ENCODE measurements at regions not wholly inside any gene's neighbourhood (a gene's known extent, or its start where the extent isn't known, plus 50 kb on each side); places are given as distances from the start of the nearest gene placed in this dataset.

- no peaks in the 10 kb centered on the region for H4K20me1 ChIP-seq (ENCODE audit: control insufficient read depth, insufficient read depth)
- SMC1A ChIA-PET (ENCODE audit: uncharacterized antibody, unreplicated experiment) = no interaction called here
- no peaks in the 10 kb centered on the region for H3K4me1 ChIP-seq (ENCODE audit: control insufficient read depth, insufficient read depth, low read length)
- TF ChIP-seq NBN (IDR thresholded peaks at IDR 0.05) = no peak
- no peak for TF ChIP-seq TAF1 (IDR thresholded peaks at IDR 0.05; ENCODE audit: borderline replicate concordance, low read depth, low read length)
- DNase-seq (ENCODE audit: low read depth, low spot score) (no peak), ATAC-seq (no peak), FAIRE-seq (no peak)
- in situ Hi-C loops (cut with MboI) (no loop called here), intact Hi-C loops (cut with micrococcal nuclease; ENCODE audit: unreplicated experiment) (no loop called here)
- H3K79me2 ChIP-seq (ENCODE audit: control insufficient read depth, insufficient read depth, low read length) = no peaks in the 10 kb centered on the region
- CTCF ChIA-PET = no interaction called here
- no peak overlapping the region for H3K27ac ChIP-seq (ENCODE audit: control insufficient read depth, insufficient read depth)
- H3K4me2 ChIP-seq (ENCODE audit: control insufficient read depth, insufficient read depth) = no peak overlapping the region
- no peak overlapping the region for H3K4me3 ChIP-seq
- no peaks in the 10 kb centered on the region for H3K36me3 ChIP-seq (ENCODE audit: control insufficient read depth in 2 of 2, insufficient read depth in 2 of 2, low read length in 1 of 2)
- H3K27me3 ChIP-seq (replicated peaks in 1 of 2; ENCODE audit: control insufficient read depth in 2 of 2, insufficient read depth in 2 of 2, low read length in 1 of 2) = no peaks in the 10 kb centered on the region
- no peak overlapping the region for H2AFZ ChIP-seq (ENCODE audit: control insufficient read depth, low read depth, low read length)
- no peaks in the 10 kb centered on the region for H3K9me3 ChIP-seq (replicated peaks; ENCODE audit: control insufficient read depth, insufficient read depth, low read length)
- POLR2A ChIA-PET = no interaction called here
- RAD21 ChIA-PET (ENCODE audit: unreplicated experiment) = no interaction called here
- no TSS peak for BruUV-seq (replicated peaks)
- no peak overlapping the region for H3K9ac ChIP-seq (ENCODE audit: control insufficient read depth, insufficient read depth, low read length)
Measured at GRCh38 chr5:152187668-152188067, 217.4 kb downstream of the NMUR2 start.

DNA sequence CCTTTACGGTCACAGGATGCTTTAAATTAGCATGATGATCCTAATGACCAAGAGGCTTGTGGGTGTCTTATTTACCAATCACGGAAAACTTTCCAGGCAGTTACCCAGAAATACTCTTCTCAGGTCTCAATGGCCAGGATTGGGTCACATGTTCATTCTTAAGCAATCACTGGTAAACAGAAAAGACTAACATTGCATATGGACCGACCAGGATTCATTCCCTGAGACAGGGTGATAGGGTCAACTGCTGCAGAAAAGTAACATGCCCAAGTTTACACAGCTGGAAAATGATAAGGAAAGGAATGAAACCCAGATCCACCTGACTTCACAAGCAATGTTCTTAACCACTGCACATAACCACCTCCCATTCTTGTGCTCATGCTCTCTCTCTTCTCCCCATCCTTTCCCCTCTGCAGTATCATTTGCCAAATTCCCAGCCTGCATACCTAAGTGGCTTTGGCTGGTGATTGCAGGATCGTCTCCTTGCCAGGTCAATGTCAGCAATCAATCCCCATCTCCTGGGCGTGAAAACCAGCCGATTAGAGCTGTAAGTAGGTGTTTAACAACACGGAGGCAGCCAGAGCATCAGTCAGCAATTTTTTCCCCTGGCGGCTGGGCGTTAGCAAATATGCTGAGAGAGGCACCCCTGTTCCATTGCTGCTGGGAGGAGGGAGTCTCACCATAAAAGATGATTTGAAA is 219.4 kb downstream of the NMUR2 start:
- no peaks in the 10 kb centered on the region for H3K9me3 ChIP-seq (replicated peaks; ENCODE audit: control insufficient read depth, insufficient read depth, low read length)
- no peak overlapping the region for H3K4me2 ChIP-seq (ENCODE audit: control insufficient read depth, insufficient read depth)
- no peak overlapping the region for H3K27ac ChIP-seq (ENCODE audit: control insufficient read depth, insufficient read depth)
- no peaks in the 10 kb centered on the region for H3K79me2 ChIP-seq (ENCODE audit: control insufficient read depth, insufficient read depth, low read length)
- SMC1A ChIA-PET (ENCODE audit: uncharacterized antibody, unreplicated experiment) = no interaction called here
- no peaks in the 10 kb centered on the region for H3K4me1 ChIP-seq (ENCODE audit: control insufficient read depth, insufficient read depth, low read length)
- in situ Hi-C loops (cut with MboI) (no loop called here), intact Hi-C loops (cut with micrococcal nuclease; ENCODE audit: unreplicated experiment) (no loop called here)
- no peak overlapping the region for H3K9ac ChIP-seq (ENCODE audit: control insufficient read depth, insufficient read depth, low read length)
- H3K36me3 ChIP-seq (ENCODE audit: control insufficient read depth in 2 of 2, insufficient read depth in 2 of 2, low read length in 1 of 2) = no peaks in the 10 kb centered on the region
- no peak overlapping the region for H3K4me3 ChIP-seq
- DNase-seq (ENCODE audit: low read depth, low spot score) (no peak), FAIRE-seq (no peak), ATAC-seq (no peak)
- H3K27me3 ChIP-seq (replicated peaks in 1 of 2; ENCODE audit: control insufficient read depth in 2 of 2, insufficient read depth in 2 of 2, low read length in 1 of 2) = no peaks in the 10 kb centered on the region
- BruUV-seq (replicated peaks) = no TSS peak
- H4K20me1 ChIP-seq (ENCODE audit: control insufficient read depth, insufficient read depth) = no peaks in the 10 kb centered on the region
- POLR2A ChIA-PET = no interaction called here
- 20% methylated on average over 9 of the region's 9 CpGs for whole genome bisulfite sequencing (ENCODE audit: insufficient coverage, insufficient replicate concordance, low lambda C conversion rate, missing lambda C conversion rate)
- CTCF ChIA-PET = no interaction called here
- RAD21 ChIA-PET (ENCODE audit: unreplicated experiment) = no interaction called here
- H2AFZ ChIP-seq (ENCODE audit: control insufficient read depth, low read depth, low read length) = no peak overlapping the region
- TF ChIP-seq SMAD1 (IDR thresholded peaks at IDR 0.05; ENCODE audit: low read depth, partially characterized antibody) = no peak
- TF ChIP-seq MEF2B (IDR thresholded peaks at IDR 0.05; ENCODE audit: partially characterized antibody, poor library complexity, severe bottlenecking) = no peak
- no peak for TF ChIP-seq HSF1 (IDR thresholded peaks at IDR 0.05; ENCODE audit: low read depth, low read length)
- TF ChIP-seq YY1 (IDR thresholded peaks at IDR 0.05; ENCODE audit: low read depth, low read length) = no peak
- TF ChIP-seq, protein P1, sequence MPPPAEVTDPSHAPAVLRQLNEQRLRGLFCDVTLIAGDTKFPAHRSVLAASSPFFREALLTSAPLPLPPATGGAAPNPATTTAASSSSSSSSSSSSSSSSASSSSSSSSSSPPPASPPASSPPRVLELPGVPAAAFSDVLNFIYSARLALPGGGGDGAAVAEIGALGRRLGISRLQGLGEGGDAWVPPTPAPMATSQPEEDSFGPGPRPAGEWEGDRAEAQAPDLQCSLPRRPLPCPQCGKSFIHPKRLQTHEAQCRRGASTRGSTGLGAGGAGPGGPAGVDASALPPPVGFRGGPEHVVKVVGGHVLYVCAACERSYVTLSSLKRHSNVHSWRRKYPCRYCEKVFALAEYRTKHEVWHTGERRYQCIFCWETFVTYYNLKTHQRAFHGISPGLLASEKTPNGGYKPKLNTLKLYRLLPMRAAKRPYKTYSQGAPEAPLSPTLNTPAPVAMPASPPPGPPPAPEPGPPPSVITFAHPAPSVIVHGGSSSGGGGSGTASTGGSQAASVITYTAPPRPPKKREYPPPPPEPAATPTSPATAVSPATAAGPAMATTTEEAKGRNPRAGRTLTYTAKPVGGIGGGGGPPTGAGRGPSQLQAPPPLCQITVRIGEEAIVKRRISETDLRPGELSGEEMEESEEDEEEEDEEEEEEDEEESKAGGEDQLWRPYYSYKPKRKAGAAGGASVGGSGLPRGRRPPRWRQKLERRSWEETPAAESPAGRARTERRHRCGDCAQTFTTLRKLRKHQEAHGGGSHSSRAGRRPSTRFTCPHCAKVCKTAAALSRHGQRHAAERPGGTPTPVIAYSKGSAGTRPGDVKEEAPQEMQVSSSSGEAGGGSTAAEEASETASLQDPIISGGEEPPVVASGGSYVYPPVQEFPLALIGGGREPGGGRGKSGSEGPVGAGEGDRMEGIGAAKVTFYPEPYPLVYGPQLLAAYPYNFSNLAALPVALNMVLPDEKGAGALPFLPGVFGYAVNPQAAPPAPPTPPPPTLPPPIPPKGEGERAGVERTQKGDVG (CRISPR knock-in tag; IDR thresholded peaks at IDR 0.05) = no peak
- no peak for TF ChIP-seq SMAD5 (IDR thresholded peaks at IDR 0.05; ENCODE audit: low read depth)
- TF ChIP-seq, protein P2, sequence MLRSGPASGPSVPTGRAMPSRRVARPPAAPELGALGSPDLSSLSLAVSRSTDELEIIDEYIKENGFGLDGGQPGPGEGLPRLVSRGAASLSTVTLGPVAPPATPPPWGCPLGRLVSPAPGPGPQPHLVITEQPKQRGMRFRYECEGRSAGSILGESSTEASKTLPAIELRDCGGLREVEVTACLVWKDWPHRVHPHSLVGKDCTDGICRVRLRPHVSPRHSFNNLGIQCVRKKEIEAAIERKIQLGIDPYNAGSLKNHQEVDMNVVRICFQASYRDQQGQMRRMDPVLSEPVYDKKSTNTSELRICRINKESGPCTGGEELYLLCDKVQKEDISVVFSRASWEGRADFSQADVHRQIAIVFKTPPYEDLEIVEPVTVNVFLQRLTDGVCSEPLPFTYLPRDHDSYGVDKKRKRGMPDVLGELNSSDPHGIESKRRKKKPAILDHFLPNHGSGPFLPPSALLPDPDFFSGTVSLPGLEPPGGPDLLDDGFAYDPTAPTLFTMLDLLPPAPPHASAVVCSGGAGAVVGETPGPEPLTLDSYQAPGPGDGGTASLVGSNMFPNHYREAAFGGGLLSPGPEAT (IDR thresholded peaks at IDR 0.05; ENCODE audit: low read depth) = no peak
- no peak for TF ChIP-seq BCL11A (IDR thresholded peaks at IDR 0.05; ENCODE audit: low read depth, low read length)
- TF ChIP-seq HDAC2 (IDR thresholded peaks at IDR 0.05) = no peak
- TF ChIP-seq NFIC (IDR thresholded peaks at IDR 0.05; ENCODE audit: low read depth, low read length) = no peak
- no peak for TF ChIP-seq HDAC6 (IDR thresholded peaks at IDR 0.05; ENCODE audit: unreplicated experiment)
